PC-9 (cell line): ENCODE measurements at regions not wholly inside any gene's neighbourhood (a gene's known extent, or its start where the extent isn't known, plus 50 kb on each side); places are given as distances from the start of the nearest gene placed in this dataset.

Experiments used
- EZH2 ChIP-seq: fragments of 200-600 bp; sonication (generic); IDR thresholded peaks from 2 replicates; pipeline ENCODE4 v1.8.0; 2017; ENCODE audit warnings: antibody characterized with exemption, low read depth
- TF ChIP-seq, protein P1 (sequence below): fragments of 200-600 bp; sonication (generic); conservative IDR thresholded peaks from 2 replicates; pipeline ENCODE4 v1.6.1; 2017; ENCODE audit warnings: mixed run types, antibody characterized with exemption, mild to moderate bottlenecking, moderate library complexity

DNA sequence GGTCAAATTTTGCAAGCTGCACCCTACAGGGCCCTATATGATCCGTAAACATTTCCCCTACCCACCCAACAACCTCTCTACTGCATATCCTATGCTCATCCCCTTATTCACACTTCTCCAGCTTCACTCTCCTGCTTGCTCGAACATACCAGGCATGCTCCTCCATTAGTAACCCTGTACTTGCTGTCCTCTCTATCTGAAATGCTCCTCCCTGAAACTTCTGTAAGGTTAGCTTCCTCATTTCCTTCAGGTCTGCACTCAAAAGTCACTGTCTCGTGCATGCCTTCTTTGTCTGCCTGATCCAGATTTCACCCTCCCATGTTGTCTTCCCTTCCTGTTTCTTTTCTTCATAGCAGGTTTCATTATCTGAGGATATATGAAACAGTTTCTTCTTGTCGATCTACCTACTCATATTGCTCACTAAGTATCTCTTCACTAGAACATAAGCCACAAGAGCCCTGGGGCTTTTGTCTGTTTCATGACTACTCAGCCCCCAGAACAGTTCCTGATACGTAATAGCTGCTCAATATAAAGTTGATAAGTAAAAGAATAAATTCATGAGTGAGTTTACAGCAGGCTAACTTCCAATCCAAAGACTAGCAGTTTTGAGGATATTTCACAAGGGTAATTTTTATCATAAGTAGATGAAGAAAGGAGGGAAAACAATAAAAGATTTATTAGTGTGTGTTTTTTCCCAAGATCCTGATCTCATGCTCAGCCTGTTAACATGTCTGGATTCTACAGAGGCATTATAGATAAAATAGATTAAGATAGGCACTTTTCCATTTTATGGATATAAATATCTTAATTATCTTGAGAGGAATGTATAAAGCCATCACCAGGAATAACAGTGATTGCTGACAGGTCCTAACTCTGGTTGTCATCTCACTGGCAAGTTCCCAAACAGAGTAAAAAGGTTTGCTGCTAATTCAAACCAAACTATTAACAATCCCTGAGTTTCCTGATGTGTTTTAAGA is 392.5 kb upstream of the ESRRG start:
- TF ChIP-seq, protein P1, sequence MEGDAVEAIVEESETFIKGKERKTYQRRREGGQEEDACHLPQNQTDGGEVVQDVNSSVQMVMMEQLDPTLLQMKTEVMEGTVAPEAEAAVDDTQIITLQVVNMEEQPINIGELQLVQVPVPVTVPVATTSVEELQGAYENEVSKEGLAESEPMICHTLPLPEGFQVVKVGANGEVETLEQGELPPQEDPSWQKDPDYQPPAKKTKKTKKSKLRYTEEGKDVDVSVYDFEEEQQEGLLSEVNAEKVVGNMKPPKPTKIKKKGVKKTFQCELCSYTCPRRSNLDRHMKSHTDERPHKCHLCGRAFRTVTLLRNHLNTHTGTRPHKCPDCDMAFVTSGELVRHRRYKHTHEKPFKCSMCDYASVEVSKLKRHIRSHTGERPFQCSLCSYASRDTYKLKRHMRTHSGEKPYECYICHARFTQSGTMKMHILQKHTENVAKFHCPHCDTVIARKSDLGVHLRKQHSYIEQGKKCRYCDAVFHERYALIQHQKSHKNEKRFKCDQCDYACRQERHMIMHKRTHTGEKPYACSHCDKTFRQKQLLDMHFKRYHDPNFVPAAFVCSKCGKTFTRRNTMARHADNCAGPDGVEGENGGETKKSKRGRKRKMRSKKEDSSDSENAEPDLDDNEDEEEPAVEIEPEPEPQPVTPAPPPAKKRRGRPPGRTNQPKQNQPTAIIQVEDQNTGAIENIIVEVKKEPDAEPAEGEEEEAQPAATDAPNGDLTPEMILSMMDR, result no peak
- TF ChIP-seq EZH2, result no peak
